ENCODE measurements at regions not wholly inside any gene's neighbourhood (a gene's known extent, or its start where the extent isn't known, plus 50 kb on each side); places are given as distances from the start of the nearest gene placed in this dataset.

GRCh38 chr2:128605931-128606330, 287.3 kb upstream of the HS6ST1 start:
- H2AFZ ChIP-seq = no peak overlapping the region
- WGBS (ENCODE audit: low lambda C conversion rate, missing lambda C conversion rate) = 89% methylated on average over 13 of the region's 13 CpGs
- no peak for TF ChIP-seq EZH2 (IDR thresholded peaks at IDR 0.05; ENCODE audit: borderline replicate concordance)
- TF ChIP-seq EZH2phosphoT487 (IDR thresholded peaks at IDR 0.05; ENCODE audit: low read depth, severe bottlenecking, unreplicated experiment) = no peak
- TF ChIP-seq CTCF (IDR thresholded peaks at IDR 0.05; ENCODE audit: poor library complexity) = no peak

GRCh38 chr2:128606837-128607236, 288.2 kb upstream of the HS6ST1 start:
- Histone ChIP-seq H3K9me3 (ENCODE audit: low read depth) (no peaks in the 10 kb centered on the region), H3K4me1 (ENCODE audit: insufficient read depth) (no peaks in the 10 kb centered on the region), H3K4me3 (no peak overlapping the region), H3K27ac (no peak overlapping the region), H2AFZ (no peak overlapping the region), H3K9me2 (replicated peaks; ENCODE audit: insufficient read depth) (no peaks in the 10 kb centered on the region), H4K20me1 (ENCODE audit: insufficient read depth, poor library complexity, severe bottlenecking) (no peaks in the 10 kb centered on the region), H3K36me3 (replicated peaks; ENCODE audit: insufficient read depth, low read depth) (no peaks in the 10 kb centered on the region), H3K27me3 (no peaks in the 10 kb centered on the region), H3K4me2 (no peak overlapping the region), H3K79me2 (no peaks in the 10 kb centered on the region)
- TF ChIP-seq EZH2 (IDR thresholded peaks at IDR 0.05; ENCODE audit: borderline replicate concordance) = no peak
- TF ChIP-seq CTCF (IDR thresholded peaks at IDR 0.05; ENCODE audit: poor library complexity) = no peak
- no peak for TF ChIP-seq EZH2phosphoT487 (IDR thresholded peaks at IDR 0.05; ENCODE audit: low read depth, severe bottlenecking, unreplicated experiment)
- WGBS (ENCODE audit: low lambda C conversion rate, missing lambda C conversion rate) = 87% methylated on average over 6 of the region's 6 CpGs
- DNase-seq (ENCODE audit: low spot score) = no peak

More at GRCh38 chr2:128605931-128606330, 287.3 kb upstream of the HS6ST1 start:
- H4K20me1 ChIP-seq (ENCODE audit: insufficient read depth, poor library complexity, severe bottlenecking) = no peaks in the 10 kb centered on the region
- no peaks in the 10 kb centered on the region for H3K27me3 ChIP-seq
- no peaks in the 10 kb centered on the region for H3K36me3 ChIP-seq (replicated peaks; ENCODE audit: insufficient read depth, low read depth)
- no peak overlapping the region for H3K4me2 ChIP-seq
- no peak overlapping the region for H3K27ac ChIP-seq
- H3K4me1 ChIP-seq (ENCODE audit: insufficient read depth) = no peaks in the 10 kb centered on the region
- H3K4me3 ChIP-seq = no peak overlapping the region
- no peaks in the 10 kb centered on the region for H3K9me3 ChIP-seq (ENCODE audit: low read depth)
- H3K9me2 ChIP-seq (replicated peaks; ENCODE audit: insufficient read depth) = no peaks in the 10 kb centered on the region
- H3K79me2 ChIP-seq = no peaks in the 10 kb centered on the region
- DNase-seq (ENCODE audit: low spot score) = no peak

GRCh38 chr2:128607440-128607839, 288.8 kb upstream of the HS6ST1 start:
- Histone ChIP-seq H4K20me1 (ENCODE audit: insufficient read depth, poor library complexity, severe bottlenecking) (no peaks in the 10 kb centered on the region), H3K4me3 (no peak overlapping the region), H3K79me2 (no peaks in the 10 kb centered on the region), H3K36me3 (replicated peaks; ENCODE audit: insufficient read depth, low read depth) (no peaks in the 10 kb centered on the region), H3K9me3 (ENCODE audit: low read depth) (no peaks in the 10 kb centered on the region), H3K27ac (no peak overlapping the region), H3K4me2 (no peak overlapping the region), H2AFZ (no peak overlapping the region), H3K9me2 (replicated peaks; ENCODE audit: insufficient read depth) (no peaks in the 10 kb centered on the region), H3K27me3 (no peaks in the 10 kb centered on the region), H3K4me1 (ENCODE audit: insufficient read depth) (no peaks in the 10 kb centered on the region)
- WGBS (ENCODE audit: low lambda C conversion rate, missing lambda C conversion rate) = 85% methylated on average over 9 of the region's 9 CpGs
- no peak for DNase-seq (ENCODE audit: low spot score)
- no peak for TF ChIP-seq CTCF (IDR thresholded peaks at IDR 0.05; ENCODE audit: poor library complexity)
- no peak for TF ChIP-seq EZH2phosphoT487 (IDR thresholded peaks at IDR 0.05; ENCODE audit: low read depth, severe bottlenecking, unreplicated experiment)
- no peak for TF ChIP-seq EZH2 (IDR thresholded peaks at IDR 0.05; ENCODE audit: borderline replicate concordance)
